ENCODE measurements at regions not wholly inside any gene's neighbourhood (a gene's known extent, or its start where the extent isn't known, plus 50 kb on each side); places are given as distances from the start of the nearest gene placed in this dataset.

- WGBS, 2 donors: 58 to 79% methylated on average over 3 of the region's 3 CpGs
- Histone ChIP-seq H3K36me3 (no peaks in the 10 kb centered on the region), H3K27ac (no peak overlapping the region), H3K4me1 (no peaks in the 10 kb centered on the region), H3K27me3 (no peaks in the 10 kb centered on the region), H3K9me3 (no peaks in the 10 kb centered on the region), H3K4me3 (no peak overlapping the region)
- intact Hi-C loops (cut with DNase I): no loop called here
- TF ChIP-seq POLR2AphosphoS5 (IDR thresholded peaks at IDR 0.05): no peak
- no peak for TF ChIP-seq EP300 (IDR thresholded peaks at IDR 0.05)
- TF ChIP-seq CTCF (IDR thresholded peaks at IDR 0.05): no peak
- TF ChIP-seq POLR2A (IDR thresholded peaks at IDR 0.05): no peak
- DNase-seq: no peak
Observed at GRCh38 chr14:61934385-61934784, 172.2 kb downstream of the SNAPC1 start.

DNA sequence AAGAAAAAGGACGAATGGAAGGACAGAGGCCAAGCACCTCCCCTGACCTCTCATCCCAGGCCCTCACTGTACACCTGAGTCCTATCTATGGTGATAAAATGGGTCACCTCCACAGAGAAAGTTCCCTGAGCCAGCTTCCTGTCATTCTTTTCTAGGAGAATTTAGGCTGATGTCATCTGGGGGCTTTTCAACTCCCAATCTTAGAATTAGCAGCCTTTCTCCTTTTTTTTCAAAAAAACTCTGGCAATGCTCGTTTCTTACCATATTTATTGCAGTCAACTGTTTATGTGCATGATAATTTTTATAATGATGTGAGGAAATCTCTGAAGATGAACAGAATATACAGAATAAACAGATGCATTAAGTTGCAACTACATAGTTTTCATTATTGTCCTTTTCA lies 177.6 kb downstream of the SNAPC1 start:
- TF ChIP-seq POLR2AphosphoS5 (IDR thresholded peaks at IDR 0.05) (no peak), CTCF (IDR thresholded peaks at IDR 0.05) (no peak), EP300 (IDR thresholded peaks at IDR 0.05) (no peak), POLR2A (IDR thresholded peaks at IDR 0.05) (no peak)
- H3K4me3 ChIP-seq: no peak overlapping the region
- H3K4me1 ChIP-seq: no peaks in the 10 kb centered on the region
- no peaks in the 10 kb centered on the region for H3K27me3 ChIP-seq
- DNase-seq: no peak
- no peaks in the 10 kb centered on the region for H3K36me3 ChIP-seq
- no peak overlapping the region for H3K27ac ChIP-seq
- peaks cover 0 to 4% (median 0%) of the 10 kb centered on the region in 4 donors for H3K9me3 ChIP-seq
- intact Hi-C loops (cut with DNase I): no loop called here
- 23 to 47% methylated on average over 2 of the region's 2 CpGs for WGBS, 2 donors

DNA sequence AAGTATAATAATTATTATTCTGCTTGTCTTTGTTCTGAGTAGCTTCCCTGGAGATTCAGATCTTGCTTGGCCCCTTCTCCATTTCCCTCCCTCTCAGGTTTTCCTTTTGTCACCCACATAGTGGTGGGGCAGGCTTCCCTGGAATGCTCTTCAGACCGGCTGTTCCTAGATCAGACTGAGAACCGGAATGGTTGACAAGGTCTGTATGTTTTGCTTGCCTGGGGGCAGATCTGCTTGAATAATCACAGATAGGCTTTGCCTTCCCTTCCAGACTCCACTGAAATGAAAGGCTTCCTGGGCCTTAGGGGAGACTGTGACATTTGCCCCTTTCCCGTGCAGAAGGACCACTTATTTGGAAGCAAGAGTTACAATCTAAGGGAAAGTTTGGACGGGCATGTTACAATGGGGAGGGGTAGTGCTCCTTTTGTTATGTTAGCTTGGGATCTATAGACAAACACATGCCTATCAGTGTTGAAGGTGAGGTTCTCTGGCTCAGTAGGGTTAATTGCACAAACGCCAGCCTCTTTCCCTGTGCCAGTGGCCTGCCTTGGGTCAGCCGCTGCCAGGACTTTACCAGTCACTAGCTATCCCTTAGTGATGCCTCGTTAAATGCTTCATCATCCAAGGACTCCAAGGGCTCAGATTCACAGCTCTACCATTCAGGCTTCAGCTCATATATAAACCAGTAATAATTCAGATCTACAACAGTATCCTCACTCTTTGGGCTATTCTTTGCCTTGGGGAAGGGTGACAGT lies 178.6 kb downstream of the SNAPC1 start:
- Histone ChIP-seq H3K4me1 (no peaks in the 10 kb centered on the region), H3K27ac (no peak overlapping the region), H3K36me3 (no peaks in the 10 kb centered on the region), H3K9me3 (peaks cover 0 to 4% (median 0%) of the 10 kb centered on the region in 4 donors), H3K27me3 (no peaks in the 10 kb centered on the region), H3K4me3 (no peak overlapping the region)
- DNase-seq: no peak
- TF ChIP-seq EP300 (IDR thresholded peaks at IDR 0.05): no peak
- no peak for TF ChIP-seq POLR2AphosphoS5 (IDR thresholded peaks at IDR 0.05)
- no peak for TF ChIP-seq POLR2A (IDR thresholded peaks at IDR 0.05)
- no peak for TF ChIP-seq CTCF (IDR thresholded peaks at IDR 0.05)
- intact Hi-C loops (cut with DNase I): no loop called here
- WGBS, 2 donors: 49 to 57% methylated on average over 7 of the region's 7 CpGs

- no peak overlapping the region for H3K27ac ChIP-seq
- no peaks in the 10 kb centered on the region for H3K27me3 ChIP-seq
- intact Hi-C loops (cut with DNase I): no loop called here
- H3K4me1 ChIP-seq: no peaks in the 10 kb centered on the region
- H3K4me3 ChIP-seq: no peak overlapping the region
- H3K36me3 ChIP-seq: no peaks in the 10 kb centered on the region
- H3K9me3 ChIP-seq: peaks cover 0 to 4% (median 0%) of the 10 kb centered on the region in 4 donors
- TF ChIP-seq POLR2AphosphoS5 (IDR thresholded peaks at IDR 0.05) (no peak), CTCF (IDR thresholded peaks at IDR 0.05) (no peak), POLR2A (IDR thresholded peaks at IDR 0.05) (no peak), EP300 (IDR thresholded peaks at IDR 0.05) (no peak)
- no peak for DNase-seq
- 90 to 92% methylated on average over 4 of the region's 4 CpGs for WGBS, 2 donors
Observed at GRCh38 chr14:61941421-61942150, 179.4 kb downstream of the SNAPC1 start.
